ENCODE measurements at regions not wholly inside any gene's neighbourhood (a gene's known extent, or its start where the extent isn't known, plus 50 kb on each side); places are given as distances from the start of the nearest gene placed in this dataset.

DNA sequence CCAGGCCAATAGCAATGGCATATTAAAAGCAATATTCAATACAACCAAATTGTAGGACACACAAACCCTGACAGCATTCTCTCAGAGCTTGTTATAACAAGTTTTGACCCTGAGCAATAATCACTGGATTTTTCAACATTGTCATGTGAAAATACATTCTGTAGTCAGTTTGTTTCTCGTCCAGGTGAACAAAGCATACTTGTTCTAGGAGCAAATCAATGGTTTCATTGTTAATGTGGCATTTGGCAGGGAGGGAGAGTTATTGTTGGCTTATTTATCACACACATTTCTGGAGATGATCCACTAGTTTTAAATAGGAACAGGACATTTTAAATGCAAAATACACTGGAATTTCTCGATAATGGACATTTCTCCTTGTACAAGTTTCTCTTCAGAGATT is 69.9 kb upstream of the L3MBTL4 start:
- Mint-ChIP-seq H3K36me3 (ENCODE audit: low read depth) (no peaks in the 10 kb centered on the region), H3K4me3 (no peak overlapping the region), H3K9me3 (no peaks in the 10 kb centered on the region), H3K4me1 (peaks cover 31% of the 10 kb centered on the region), H3K27me3 (ENCODE audit: insufficient read depth) (no peaks in the 10 kb centered on the region), H3K27ac (no peak overlapping the region)
- H3K4me3 ChIP-seq (ENCODE audit: low read length): no peak overlapping the region
- TF ChIP-seq CTCF (conservative IDR thresholded peaks at IDR 0.05): no peak
- no peaks in the 10 kb centered on the region for H3K4me1 ChIP-seq (ENCODE audit: control insufficient read depth, insufficient read depth, low read length)
- H3K27me3 ChIP-seq (ENCODE audit: control insufficient read depth, insufficient read depth, low read length, poor library complexity, severe bottlenecking): no peaks in the 10 kb centered on the region
- DNase-seq: no peak
- WGBS, 2 experiments (ENCODE audit: insufficient coverage in 1 of 2, insufficient read length in 1 of 2): 89 to 100% methylated on average over 1 to 2 of the region's 2 CpGs
- no peak overlapping the region for H3K9ac ChIP-seq (ENCODE audit: extremely low read depth, low read length, poor library complexity, severe bottlenecking)
- no peak overlapping the region for H3K27ac ChIP-seq (ENCODE audit: low read depth, low read length)
- no peaks in the 10 kb centered on the region for H3K9me3 ChIP-seq (ENCODE audit: control insufficient read depth, low read length)
- H3K36me3 ChIP-seq (ENCODE audit: control insufficient read depth, insufficient read depth, low read length): no peaks in the 10 kb centered on the region

DNA sequence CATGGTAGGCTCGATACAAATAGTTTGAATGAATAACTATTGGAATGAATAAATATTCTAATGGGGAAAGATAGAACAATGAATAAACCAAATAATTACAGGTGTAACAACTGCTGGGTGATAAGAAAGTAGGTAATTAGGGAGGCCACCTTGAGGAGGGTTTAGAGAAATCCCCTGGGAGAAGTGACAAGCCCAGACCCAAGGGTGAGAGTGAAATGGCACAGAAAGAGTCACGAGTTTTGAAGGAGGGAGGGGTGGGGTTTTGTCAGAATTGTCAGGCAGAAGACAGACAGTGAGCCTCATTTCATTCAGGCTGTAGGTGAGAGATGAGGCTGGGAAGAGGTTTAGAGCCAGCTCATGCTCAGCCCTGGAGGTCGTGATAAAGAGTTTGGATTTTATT is 71.6 kb upstream of the L3MBTL4 start:
- Histone ChIP-seq H3K27me3 (ENCODE audit: control insufficient read depth, insufficient read depth, low read length, poor library complexity, severe bottlenecking) (no peaks in the 10 kb centered on the region), H3K4me1 (ENCODE audit: control insufficient read depth, insufficient read depth, low read length) (no peaks in the 10 kb centered on the region), H3K9ac (ENCODE audit: extremely low read depth, low read length, poor library complexity, severe bottlenecking) (no peak overlapping the region), H3K27ac (ENCODE audit: low read depth, low read length) (no peak overlapping the region), H3K36me3 (ENCODE audit: control insufficient read depth, insufficient read depth, low read length) (no peaks in the 10 kb centered on the region), H3K4me3 (ENCODE audit: low read length) (no peak overlapping the region), H3K9me3 (ENCODE audit: control insufficient read depth, low read length) (no peaks in the 10 kb centered on the region)
- no peak for TF ChIP-seq CTCF (conservative IDR thresholded peaks at IDR 0.05)
- no peak overlapping the region for H3K4me3 Mint-ChIP-seq
- H3K27ac Mint-ChIP-seq: no peak overlapping the region
- no peaks in the 10 kb centered on the region for H3K36me3 Mint-ChIP-seq (ENCODE audit: low read depth)
- no peaks in the 10 kb centered on the region for H3K27me3 Mint-ChIP-seq (ENCODE audit: insufficient read depth)
- no peaks in the 10 kb centered on the region for H3K9me3 Mint-ChIP-seq
- H3K4me1 Mint-ChIP-seq: peaks cover 31% of the 10 kb centered on the region
- WGBS, 2 experiments (ENCODE audit: insufficient coverage in 1 of 2, insufficient read length in 1 of 2): 60 to 75% methylated on average over 2 to 3 of the region's 3 CpGs
- no peak for DNase-seq

GRCh38 chr18:6486764-6487426 is 72.2 kb upstream of the L3MBTL4 start:
- no peaks in the 10 kb centered on the region for H3K27me3 Mint-ChIP-seq (ENCODE audit: insufficient read depth)
- H3K4me1 Mint-ChIP-seq: peaks cover 31% of the 10 kb centered on the region
- Histone ChIP-seq H3K4me1 (ENCODE audit: control insufficient read depth, insufficient read depth, low read length) (no peaks in the 10 kb centered on the region), H3K9me3 (ENCODE audit: control insufficient read depth, low read length) (no peaks in the 10 kb centered on the region), H3K27me3 (ENCODE audit: control insufficient read depth, insufficient read depth, low read length, poor library complexity, severe bottlenecking) (no peaks in the 10 kb centered on the region), H3K27ac (ENCODE audit: low read depth, low read length) (no peak overlapping the region), H3K36me3 (ENCODE audit: control insufficient read depth, insufficient read depth, low read length) (no peaks in the 10 kb centered on the region), H3K4me3 (ENCODE audit: low read length) (no peak overlapping the region), H3K9ac (ENCODE audit: extremely low read depth, low read length, poor library complexity, severe bottlenecking) (no peak overlapping the region)
- no peak overlapping the region for H3K27ac Mint-ChIP-seq
- H3K4me3 Mint-ChIP-seq: no peak overlapping the region
- no peak for TF ChIP-seq CTCF (conservative IDR thresholded peaks at IDR 0.05)
- H3K9me3 Mint-ChIP-seq: no peaks in the 10 kb centered on the region
- no peak for DNase-seq
- WGBS, 2 experiments (ENCODE audit: insufficient coverage in 1 of 2, insufficient read length in 1 of 2): 79 to 84% methylated on average over 3 to 5 of the region's 5 CpGs
- H3K36me3 Mint-ChIP-seq (ENCODE audit: low read depth): no peaks in the 10 kb centered on the region
